H1 (cell line): ENCODE measurements at regions not wholly inside any gene's neighbourhood (a gene's known extent, or its start where the extent isn't known, plus 50 kb on each side); places are given as distances from the start of the nearest gene placed in this dataset.

Source experiments
- CTCF ChIA-PET: fragments of 300-600 bp; sonication (Branson Sonifier 250); formaldehyde crosslinking; loops from one replicate; lab custom pipeline; 2021; ENCODE audit not compliant: partially characterized antibody; lab: Charles Lee
- POLR2A ChIA-PET: fragments of 300-600 bp; sonication (Branson Sonifier 250); formaldehyde crosslinking; loops from one replicate; lab custom pipeline; 2021; ENCODE audit warnings: inconsistent platforms; ENCODE audit not compliant: partially characterized antibody; lab: Charles Lee
- DNase-seq, 2 experiments: peaks; one replicate each; pipeline versions ENCODE4 v3.0.0 to v3.0.0-alpha.2; 2010 to 2022; ENCODE audit warnings: low spot score in 2 of 2, low read depth in 1 of 2, mixed read lengths in 1 of 2
- FAIRE-seq: peaks from 2 replicates; lab custom pipeline; 2011; peaks lifted over from hg19 to GRCh38; lab: Jason Lieb, UNC
- H2AFZ ChIP-seq: 2 replicates; pipeline ENCODE4 v1.8.1; 2012; ENCODE audit warnings: low read length, inconsistent platforms
- H2AK5ac ChIP-seq: 2 replicates; pipeline ENCODE4 v1.6.1; 2013; ENCODE audit warnings: low read depth, low read length
- H2BK120ac ChIP-seq: replicated peaks from 2 replicates; pipeline ENCODE3; 2013; ENCODE audit warnings: low read depth, low read length, inconsistent platforms
- H2BK12ac ChIP-seq: 2 replicates; pipeline ENCODE4 v1.6.1; 2013; ENCODE audit warnings: low read depth, low read length
- H2BK15ac ChIP-seq: 2 replicates; pipeline ENCODE4 v1.6.1; 2013; ENCODE audit warnings: low read length
- H2BK20ac ChIP-seq: 2 replicates; pipeline ENCODE4 v1.6.1; 2013; ENCODE audit warnings: low read length
- H2BK5ac ChIP-seq: 2 replicates; pipeline ENCODE4 v1.6.1; 2013; ENCODE audit warnings: low read depth, low read length
- H3K14ac ChIP-seq: 2 replicates; pipeline ENCODE4 v1.6.1; 2013; ENCODE audit warnings: inconsistent platforms; ENCODE audit not compliant: insufficient read length
- H3K18ac ChIP-seq: 2 replicates; pipeline ENCODE4 v1.6.1; 2013; ENCODE audit warnings: low read length; ENCODE audit errors: extremely low read depth
- H3K23ac ChIP-seq: 2 replicates; pipeline ENCODE4 v1.6.1; 2013; ENCODE audit warnings: inconsistent platforms; ENCODE audit not compliant: insufficient read length
- H3K23me2 ChIP-seq: 2 replicates; pipeline ENCODE4 v1.6.1; 2013; ENCODE audit warnings: low read depth, low read length
- H3K27ac ChIP-seq: 2 replicates; pipeline ENCODE4 v1.6.1; 2011; ENCODE audit warnings: low read depth, low read length, inconsistent platforms
- H3K27me3 ChIP-seq, 4 experiments: replicated peaks in 1 of 4; 1 replicate in 1 of 4; 2 replicates in 3 of 4; pipeline versions ENCODE4 v1.6.1 to v1.8.1; 2011 to 2013; ENCODE audit warnings: low read length in 3 of 4, mild to moderate bottlenecking in 3 of 4, inconsistent platforms in 2 of 4, mixed read lengths in 2 of 4, moderate library complexity in 1 of 4; ENCODE audit not compliant: control insufficient read depth in 3 of 4, insufficient read depth in 3 of 4; ENCODE audit errors: extremely low read depth in 1 of 4
- H3K36me3 ChIP-seq, 4 experiments: 2 replicates each; pipeline versions ENCODE4 v1.6.1 to v1.8.1; 2011 to 2013; ENCODE audit warnings: mild to moderate bottlenecking in 4 of 4, low read length in 3 of 4, moderate library complexity in 2 of 4, control low read depth in 1 of 4, inconsistent platforms in 1 of 4; ENCODE audit not compliant: insufficient read depth in 4 of 4, control insufficient read depth in 2 of 4
- H3K4ac ChIP-seq: replicated peaks from 2 replicates; pipeline ENCODE3; 2013; ENCODE audit warnings: low read length, low read depth, mixed read lengths, inconsistent platforms; ENCODE audit not compliant: insufficient read length
- H3K4me1 ChIP-seq, 4 experiments: replicated peaks in 1 of 4; 1 replicate in 1 of 4; 2 replicates in 3 of 4; pipeline versions ENCODE4 v1.6.1 to v1.8.1; 2011 to 2013; ENCODE audit warnings: low read length in 3 of 4, inconsistent platforms in 2 of 4, mixed read lengths in 1 of 4; ENCODE audit not compliant: insufficient read depth in 4 of 4, control insufficient read depth in 3 of 4
- H3K4me2 ChIP-seq, 2 experiments: 2 replicates each; pipeline versions ENCODE4 v1.6.1 to v1.8.1; 2011 to 2013; ENCODE audit warnings: low read depth in 2 of 2, low read length in 2 of 2, control low read depth in 1 of 2, inconsistent platforms in 1 of 2, mild to moderate bottlenecking in 1 of 2; ENCODE audit not compliant: insufficient read depth in 1 of 2
- H3K4me3 ChIP-seq, 4 experiments: fragments of 200-600, 300-600 bp in 1 of 4; sonication (generic), shearing (Covaris generic), sonication (Bioruptor Twin) in 1 of 4; 2 replicates each; pipeline versions ENCODE4 v1.5.1 to v1.8.1; 2011 to 2016; ENCODE audit warnings: low read length in 4 of 4, low read depth in 3 of 4, control low read depth in 2 of 4, inconsistent platforms in 2 of 4, mild to moderate bottlenecking in 2 of 4, mixed read lengths in 1 of 4, moderate library complexity in 1 of 4; ENCODE audit not compliant: insufficient read depth in 2 of 4; ENCODE audit errors: extremely low read depth in 1 of 4
- H3K56ac ChIP-seq: replicated peaks from 2 replicates; pipeline ENCODE3; 2013; ENCODE audit warnings: low read depth, mild to moderate bottlenecking, mixed read lengths, low read length, inconsistent platforms; ENCODE audit not compliant: insufficient read length
- H3K79me1 ChIP-seq: 2 replicates; pipeline ENCODE4 v1.6.1; 2013; ENCODE audit warnings: low read depth, low read length, control low read depth
- H3K79me2 ChIP-seq, 2 experiments: 2 replicates each; pipeline versions ENCODE4 v1.6.1 to v1.8.1; 2012 to 2013; ENCODE audit warnings: low read length in 2 of 2, mild to moderate bottlenecking in 2 of 2, inconsistent platforms in 1 of 2; ENCODE audit not compliant: insufficient read depth in 2 of 2, control insufficient read depth in 1 of 2
- H3K9ac ChIP-seq, 4 experiments: replicated peaks in 1 of 4; 1 replicate in 1 of 4; 2 replicates in 3 of 4; pipeline versions ENCODE4 v1.6.1 to v1.8.1; 2011 to 2013; ENCODE audit warnings: low read depth in 3 of 4, low read length in 3 of 4, control low read depth in 2 of 4, mild to moderate bottlenecking in 2 of 4, moderate library complexity in 2 of 4, inconsistent platforms in 1 of 4; ENCODE audit errors: extremely low read depth in 1 of 4
- H3K9me3 ChIP-seq, 2 experiments: 2 replicates each; pipeline versions ENCODE4 v1.6.1 to v1.8.1; 2012 to 2013; ENCODE audit warnings: mild to moderate bottlenecking in 2 of 2, moderate library complexity in 2 of 2, control low read depth in 1 of 2, inconsistent platforms in 1 of 2, low read depth in 1 of 2, low read length in 1 of 2, mixed read lengths in 1 of 2; ENCODE audit not compliant: insufficient read depth in 2 of 2
- H4K20me1 ChIP-seq, 2 experiments: replicated peaks in 1 of 2; 2 replicates each; pipeline versions ENCODE3 to v1.8.1; 2011 to 2013; ENCODE audit warnings: inconsistent platforms in 2 of 2, low read length in 2 of 2, mild to moderate bottlenecking in 1 of 2; ENCODE audit not compliant: insufficient read depth in 2 of 2, control insufficient read depth in 1 of 2
- H4K5ac ChIP-seq: 2 replicates; pipeline ENCODE4 v1.6.1; 2013; ENCODE audit warnings: low read length, low read depth, mixed read lengths, inconsistent platforms; ENCODE audit not compliant: insufficient read length
- H4K8ac ChIP-seq: 2 replicates; pipeline ENCODE4 v1.8.0; 2013; ENCODE audit warnings: mild to moderate bottlenecking, moderate library complexity, low read length, inconsistent platforms; ENCODE audit not compliant: insufficient read depth; ENCODE audit errors: extremely low read depth
- H4K91ac ChIP-seq: replicated peaks from 2 replicates; pipeline ENCODE3; 2013; ENCODE audit warnings: low read length, mixed read lengths, inconsistent platforms; ENCODE audit not compliant: insufficient read length
- E2F6 ChIP-seq: IDR thresholded peaks from 2 replicates; pipeline ENCODE4 v1.6.1; 2012; ENCODE audit warnings: inconsistent platforms
- TBP ChIP-seq: IDR thresholded peaks from 2 replicates; pipeline ENCODE4 v1.6.1; 2011; ENCODE audit warnings: low read depth, low read length, improper control_type of control experiment
- TEAD4 ChIP-seq: IDR thresholded peaks from 2 replicates; pipeline ENCODE4 v1.6.1; 2012; ENCODE audit warnings: low read depth, low read length, inconsistent platforms, mixed read lengths
- WGBS, 2 experiments: shearing (Covaris generic) in 1 of 2; methylation state at CpG; one replicate each; pipeline versions ENCODE4 v1.1.6 to v1.1.7; 2013 to 2015; ENCODE audit warnings: low lambda C conversion rate in 2 of 2, mixed read lengths in 2 of 2, inconsistent platforms in 1 of 2, low coverage in 1 of 2, missing lambda C conversion rate in 1 of 2; ENCODE audit not compliant: insufficient replicate concordance in 2 of 2, insufficient coverage in 1 of 2, insufficient read length in 1 of 2; ENCODE audit errors: extremely low coverage in 1 of 2, missing lambda C conversion rate in 1 of 2; 5-methylcytosine and 5-hydroxymethylcytosine counted together

GRCh38 chr21:15653710-15654109 lies 76.1 kb upstream of the USP25 start:
- Histone ChIP-seq H4K5ac (no peak overlapping the region), H2BK12ac (no peak overlapping the region), H4K20me1 (no peaks in the 10 kb centered on the region), H3K4ac (no peak overlapping the region), H2AK5ac (no peak overlapping the region), H3K4me2 (no peak overlapping the region), H2BK5ac (no peak overlapping the region), H2AFZ (no peak overlapping the region), H3K27ac (no peak overlapping the region), H3K4me1 (no peaks in the 10 kb centered on the region), H3K79me2 (no peaks in the 10 kb centered on the region), H3K14ac (no peak overlapping the region), H2BK120ac (no peak overlapping the region), H3K9ac (no peak overlapping the region), H4K8ac (no peak overlapping the region), H3K27me3 (no peaks in the 10 kb centered on the region), H4K91ac (no peak overlapping the region), H3K18ac (no peak overlapping the region), H2BK20ac (no peak overlapping the region), H3K23ac (no peak overlapping the region), H3K9me3 (no peaks in the 10 kb centered on the region), H3K79me1 (no peaks in the 10 kb centered on the region), H3K4me3 (no peak overlapping the region), H2BK15ac (no peak overlapping the region), H3K23me2 (no peaks in the 10 kb centered on the region), H3K36me3 (no peaks in the 10 kb centered on the region), H3K56ac (no peak overlapping the region)
- WGBS, 2 experiments, result 84% methylated on average over 2 of the region's 2 CpGs; no CpG with 5 or more reads in 1 of the 2 experiments
- ChIA-PET CTCF (interaction anchor here (1.3 kb wide), 1 partner anchor 15 kb away, joined by 3 read pairs; no protein-coding TSS in a partner anchor), POLR2A (no interaction called here)
- no peak for DNase-seq
- FAIRE-seq, result no peak
- TF ChIP-seq TBP (no peak), TEAD4 (no peak), E2F6 (no peak)
